Activated naive CD8-positive, alpha-beta T cell treated with anti-CD3 and anti-CD28 coated beads for 36 hours (primary cell): ENCODE measurements at regions not wholly inside any gene's neighbourhood (a gene's known extent, or its start where the extent isn't known, plus 50 kb on each side); places are given as distances from the start of the nearest gene placed in this dataset.
"Not testable (repeated sequence)": the region's sequence is repeated elsewhere in the genome, so short reads cannot be mapped to it uniquely, and the experiment has no call there.

Experiments
- DNase-seq: peaks from one replicate; pipeline ENCODE4 v3.0.0; 2021
- H3K27ac Mint-ChIP-seq: one replicate; pipeline ENCODE4 v1.8.0; 2022; ENCODE audit warnings: mild to moderate bottlenecking, moderate library complexity, mixed read lengths
- H3K27me3 Mint-ChIP-seq: one replicate; pipeline ENCODE4 v1.8.0; 2022; ENCODE audit warnings: mild to moderate bottlenecking, mixed read lengths
- H3K36me3 Mint-ChIP-seq: one replicate; pipeline ENCODE4 v1.8.0; 2021; ENCODE audit warnings: mild to moderate bottlenecking, mixed read lengths
- H3K4me1 Mint-ChIP-seq: one replicate; pipeline ENCODE4 v1.8.0; 2021; ENCODE audit warnings: mixed read lengths
- H3K4me3 Mint-ChIP-seq: one replicate; pipeline ENCODE4 v1.8.0; 2022; ENCODE audit warnings: mild to moderate bottlenecking, moderate library complexity, mixed read lengths
- H3K9me3 Mint-ChIP-seq: one replicate; pipeline ENCODE4 v1.8.0; 2022; ENCODE audit warnings: mixed read lengths

DNA sequence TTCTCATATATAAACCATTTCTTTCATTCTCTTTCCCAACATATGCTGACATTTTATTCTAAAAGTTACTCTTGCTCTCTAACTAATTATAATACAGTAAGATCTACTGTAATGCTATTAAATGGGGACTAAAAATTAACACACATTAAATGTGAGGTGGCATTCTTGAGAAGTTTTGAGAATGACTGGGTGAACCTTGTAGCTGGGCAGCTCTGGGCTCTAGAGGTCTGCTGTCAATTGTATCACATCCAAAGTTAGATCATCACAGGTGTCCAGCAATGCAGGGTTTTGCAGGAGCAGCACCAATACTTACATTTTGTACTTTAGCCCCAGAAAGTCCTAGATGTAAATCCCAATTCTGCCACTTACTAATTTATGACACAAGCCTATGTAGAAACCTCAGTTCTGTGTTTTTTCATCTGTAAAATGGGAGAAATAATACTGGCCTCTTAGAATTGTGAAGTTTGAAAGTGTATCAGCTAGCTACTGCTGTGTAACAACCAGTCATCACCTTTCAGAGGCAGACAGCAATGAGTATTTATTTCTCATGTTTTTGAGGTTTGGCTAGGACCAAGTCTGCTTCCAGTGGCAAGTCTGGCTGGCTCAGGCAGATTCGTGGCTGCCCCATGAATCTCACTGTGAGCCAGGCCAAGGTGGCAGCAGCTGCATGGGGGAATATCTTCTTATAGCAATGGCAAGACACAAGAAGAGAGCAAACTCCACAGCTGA lies 79.6 kb upstream of the EMX2 start:
- H3K4me3 Mint-ChIP-seq, result no peak overlapping the region
- no peaks in the 10 kb centered on the region for H3K36me3 Mint-ChIP-seq

DNA sequence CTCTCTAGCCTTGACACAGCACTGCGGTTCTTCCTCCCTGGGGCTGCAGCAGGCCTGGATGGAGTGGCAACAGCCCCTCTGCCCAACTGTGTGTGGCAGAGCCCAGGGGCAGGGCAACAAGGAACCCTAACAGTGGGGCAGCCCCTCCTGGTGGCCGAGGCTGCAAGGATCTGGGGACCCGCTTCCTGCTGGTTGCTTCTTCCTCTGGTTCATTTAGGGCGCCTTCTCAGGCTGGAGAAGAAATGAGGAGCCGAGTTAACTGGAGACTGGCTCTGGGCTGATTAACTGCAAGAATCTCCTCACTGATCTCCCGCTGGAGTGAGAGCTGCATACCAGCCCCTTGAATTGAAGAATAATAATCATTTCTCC lies 80.1 kb upstream of the EMX2 start:
- no peak overlapping the region for H3K27ac Mint-ChIP-seq

More for the DNA sequence above, 79.6 kb upstream of the EMX2 start:
- no peaks in the 10 kb centered on the region for H3K4me1 Mint-ChIP-seq
- DNase-seq, result no peak
- no peaks in the 10 kb centered on the region for H3K9me3 Mint-ChIP-seq
- no peaks in the 10 kb centered on the region for H3K27me3 Mint-ChIP-seq
- H3K27ac Mint-ChIP-seq, result no peak overlapping the region

DNA sequence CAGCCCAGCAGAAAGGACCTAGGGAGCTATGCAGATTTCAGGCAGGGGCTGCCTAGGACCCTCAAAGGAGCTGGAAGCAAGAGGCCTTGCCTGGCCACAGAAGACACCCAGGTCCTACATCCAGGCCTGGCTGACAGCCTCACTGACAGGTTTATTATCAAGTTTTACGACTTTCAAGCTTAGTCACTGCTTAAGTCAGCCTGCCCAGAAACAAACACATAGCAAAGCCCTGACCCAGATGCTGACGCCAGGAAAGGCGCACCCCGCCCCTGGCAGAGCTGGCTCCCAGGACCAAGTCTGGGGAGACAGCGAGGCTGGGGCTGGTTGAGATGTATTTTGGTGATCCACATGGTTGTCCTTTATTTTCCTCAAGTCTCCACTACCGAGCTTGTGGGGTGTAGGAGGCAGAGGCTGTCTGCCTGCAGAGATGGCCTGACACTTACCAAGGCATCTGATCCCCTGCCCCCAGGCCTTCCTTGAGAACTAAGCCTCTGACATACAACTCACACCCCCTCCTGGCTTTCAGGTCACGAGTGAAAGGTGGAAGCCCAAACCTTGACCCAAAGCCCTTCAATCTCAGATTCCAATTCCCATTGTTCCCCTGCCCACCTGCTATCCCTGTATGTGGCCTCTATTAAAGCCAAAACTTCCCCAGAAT lies 80.7 kb upstream of the EMX2 start:
- DNase-seq, result no peak
- Mint-ChIP-seq H3K4me3 (no peak overlapping the region), H3K4me1 (no peaks in the 10 kb centered on the region), H3K9me3 (no peaks in the 10 kb centered on the region), H3K36me3 (no peaks in the 10 kb centered on the region), H3K27me3 (peaks cover under 1% of the 10 kb centered on the region), H3K27ac (no peak overlapping the region)

More for the DNA sequence above, 80.1 kb upstream of the EMX2 start:
- no peaks in the 10 kb centered on the region for H3K4me1 Mint-ChIP-seq
- no peaks in the 10 kb centered on the region for H3K9me3 Mint-ChIP-seq
- no peak overlapping the region for H3K4me3 Mint-ChIP-seq
- H3K36me3 Mint-ChIP-seq, result no peaks in the 10 kb centered on the region
- DNase-seq, result no peak
- no peaks in the 10 kb centered on the region for H3K27me3 Mint-ChIP-seq

DNA sequence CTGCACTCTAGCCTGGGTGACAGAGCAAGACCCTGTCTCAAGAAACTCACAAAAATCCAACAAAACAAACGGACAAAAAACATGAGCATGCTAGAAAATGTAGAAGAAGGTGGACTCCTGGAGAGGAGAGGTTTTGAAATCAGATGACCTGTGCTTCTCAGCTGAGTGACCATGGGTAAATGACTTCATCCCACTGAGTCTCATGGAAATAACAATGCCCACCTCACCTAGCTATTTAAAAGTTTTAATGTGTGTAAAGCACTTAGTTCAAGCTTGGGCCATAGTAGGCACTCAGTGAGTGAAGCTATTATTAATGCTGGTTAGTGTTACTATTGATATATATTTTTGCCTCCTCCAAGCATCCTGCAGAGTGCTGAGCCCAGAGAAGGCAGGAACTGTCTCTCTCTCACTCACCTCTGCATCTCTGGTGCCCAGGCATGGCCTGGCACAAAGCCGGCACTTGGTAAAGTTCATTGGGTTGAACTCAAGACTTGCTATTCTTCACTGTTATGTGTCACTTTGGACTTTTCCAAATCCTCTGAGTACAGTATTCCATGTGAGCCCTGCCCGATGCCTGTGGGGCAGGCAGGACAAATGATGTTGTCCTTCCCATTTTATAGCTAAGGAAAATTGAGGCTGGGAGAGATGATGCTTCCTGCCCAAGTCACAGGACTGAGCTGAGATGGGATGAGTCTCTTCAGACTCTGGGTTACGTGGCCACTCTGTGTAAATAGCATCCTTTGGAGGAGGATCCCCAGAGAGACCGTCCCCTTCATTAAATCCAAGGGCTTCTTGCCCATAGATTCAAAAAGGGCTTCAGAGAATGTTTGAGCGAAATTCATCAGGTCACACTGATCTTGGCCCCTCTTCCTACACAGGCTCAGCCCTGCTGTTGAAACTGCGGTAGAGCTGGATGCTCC lies 81.4 kb upstream of the EMX2 start:
- H3K27ac Mint-ChIP-seq, result no peak overlapping the region
- H3K4me1 Mint-ChIP-seq, result no peaks in the 10 kb centered on the region

DNA sequence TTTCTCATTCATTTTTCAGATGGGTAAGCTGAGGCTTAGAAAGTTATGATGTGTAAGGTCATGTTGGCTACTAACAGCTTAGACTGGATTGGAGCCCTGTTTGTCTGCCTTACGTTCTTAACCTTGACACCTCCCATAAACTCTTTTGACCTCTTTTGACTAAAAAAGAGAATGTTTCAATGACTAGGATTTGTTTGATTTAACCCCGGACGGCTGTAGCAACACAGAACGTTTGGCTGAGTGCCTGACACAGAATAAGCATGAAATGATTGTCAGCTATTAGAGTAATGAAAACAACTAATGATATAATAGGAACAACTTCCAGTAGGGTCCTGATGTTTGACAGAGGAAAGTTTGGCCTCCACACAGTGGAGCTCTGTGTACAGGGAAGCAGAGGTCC lies 83.3 kb upstream of the PDZD8 start:
- H3K27ac Mint-ChIP-seq, result no peak overlapping the region
- no peaks in the 10 kb centered on the region for H3K4me1 Mint-ChIP-seq
- no peak overlapping the region for H3K4me3 Mint-ChIP-seq

More for the DNA sequence above, 81.4 kb upstream of the EMX2 start:
- Mint-ChIP-seq H3K36me3 (no peaks in the 10 kb centered on the region), H3K9me3 (no peaks in the 10 kb centered on the region), H3K4me3 (no peak overlapping the region), H3K27me3 (peaks cover 5% of the 10 kb centered on the region)
- DNase-seq, result no peak

DNA sequence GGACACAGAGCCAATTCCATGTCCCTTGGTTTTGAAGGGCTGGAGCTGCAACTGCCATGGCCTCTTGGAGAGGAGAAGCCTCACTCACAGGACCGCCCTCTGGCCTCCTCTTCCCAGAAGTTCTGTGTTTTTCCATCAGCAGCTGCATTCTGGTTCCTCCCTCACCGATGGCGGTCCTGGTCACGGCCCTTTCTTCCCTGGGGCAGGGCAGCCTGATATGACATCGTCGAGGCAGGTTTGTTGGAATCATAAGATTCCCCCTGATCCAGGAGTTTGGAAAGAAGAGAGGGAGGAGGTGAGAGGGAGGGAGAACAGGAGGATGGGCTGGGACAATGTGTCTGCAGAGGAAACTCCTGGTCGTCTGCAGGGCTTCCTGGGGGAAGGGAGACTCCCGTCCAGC lies 82.7 kb upstream of the PDZD8 start:
- H3K9me3 Mint-ChIP-seq, result peaks cover 3% of the 10 kb centered on the region
- no peak for DNase-seq
- peaks cover 16% of the 10 kb centered on the region for H3K27me3 Mint-ChIP-seq
- H3K36me3 Mint-ChIP-seq, result no peaks in the 10 kb centered on the region
- no peaks in the 10 kb centered on the region for H3K4me1 Mint-ChIP-seq
- no peak overlapping the region for H3K4me3 Mint-ChIP-seq
- no peak overlapping the region for H3K27ac Mint-ChIP-seq

More for the DNA sequence above, 83.3 kb upstream of the PDZD8 start:
- H3K27me3 Mint-ChIP-seq, result peaks cover 16% of the 10 kb centered on the region
- H3K36me3 Mint-ChIP-seq, result no peaks in the 10 kb centered on the region
- H3K9me3 Mint-ChIP-seq, result peaks cover 2% of the 10 kb centered on the region
- DNase-seq, result no peak

DNA sequence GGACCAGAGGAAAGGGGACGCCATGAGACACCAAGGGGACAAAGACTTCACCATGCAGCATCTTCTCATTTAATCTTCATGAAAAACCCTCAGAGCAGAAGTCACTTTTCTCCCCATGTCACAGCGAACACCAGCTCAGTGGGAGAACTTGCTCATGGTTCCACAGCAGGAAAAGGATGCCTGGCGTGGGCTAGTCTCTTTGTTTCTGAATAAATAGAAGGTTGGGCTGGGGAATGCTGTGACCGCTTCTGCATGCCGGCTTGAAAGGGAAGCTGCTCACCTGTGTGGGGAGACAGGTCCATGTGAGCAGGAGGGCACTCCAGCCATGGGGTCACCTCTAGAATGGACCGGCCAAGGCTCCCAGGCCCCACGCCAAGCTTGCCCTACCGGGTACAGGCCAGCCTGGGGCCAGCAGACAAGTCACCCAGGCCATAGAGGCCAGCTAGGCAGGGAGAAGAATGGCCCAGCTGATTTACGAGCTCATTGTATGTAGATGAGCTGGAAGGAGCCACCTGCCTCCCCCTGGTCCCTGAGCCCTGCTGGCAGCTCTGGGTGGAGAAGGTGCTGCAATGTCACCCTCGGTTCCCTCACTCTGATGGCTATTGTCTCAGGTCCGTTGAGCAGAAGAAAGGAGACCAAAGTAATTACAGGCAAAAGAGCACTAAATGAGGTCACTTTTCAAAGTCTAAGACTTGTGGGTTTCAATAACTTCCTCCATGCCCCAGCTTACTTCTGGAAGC lies 82.0 kb upstream of the PDZD8 start:
- Mint-ChIP-seq H3K27ac (no peak overlapping the region), H3K4me3 (no peak overlapping the region)

DNA sequence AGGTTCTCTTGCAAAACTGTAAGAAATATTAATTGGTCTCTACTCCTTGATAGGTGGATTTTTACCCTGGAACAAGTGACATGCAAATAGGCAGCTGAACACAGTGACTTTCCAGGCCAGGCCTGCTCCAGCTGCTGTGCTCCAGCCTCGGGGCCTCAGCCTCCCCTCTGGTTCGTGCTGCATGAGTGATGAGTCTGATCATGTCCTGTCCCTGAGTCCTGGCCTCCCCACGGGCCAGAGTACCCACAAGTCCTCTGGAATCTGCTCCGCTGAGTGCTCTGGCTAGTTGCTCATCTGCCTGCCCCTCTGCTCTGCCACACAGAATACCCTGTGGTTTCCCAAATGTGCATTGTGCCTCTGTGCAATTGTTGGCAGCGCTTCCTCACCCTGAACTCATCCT lies 80.1 kb upstream of the PDZD8 start:
- Mint-ChIP-seq H3K4me1 (no peaks in the 10 kb centered on the region), H3K36me3 (no peaks in the 10 kb centered on the region), H3K4me3 (no peak overlapping the region), H3K27ac (no peak overlapping the region), H3K27me3 (peaks cover 20% of the 10 kb centered on the region), H3K9me3 (peaks cover 3% of the 10 kb centered on the region)
- no peak for DNase-seq

More for the DNA sequence above, 82.0 kb upstream of the PDZD8 start:
- Mint-ChIP-seq H3K36me3 (no peaks in the 10 kb centered on the region), H3K27me3 (peaks cover 20% of the 10 kb centered on the region), H3K9me3 (peaks cover 3% of the 10 kb centered on the region), H3K4me1 (no peaks in the 10 kb centered on the region)
- no peak for DNase-seq

DNA sequence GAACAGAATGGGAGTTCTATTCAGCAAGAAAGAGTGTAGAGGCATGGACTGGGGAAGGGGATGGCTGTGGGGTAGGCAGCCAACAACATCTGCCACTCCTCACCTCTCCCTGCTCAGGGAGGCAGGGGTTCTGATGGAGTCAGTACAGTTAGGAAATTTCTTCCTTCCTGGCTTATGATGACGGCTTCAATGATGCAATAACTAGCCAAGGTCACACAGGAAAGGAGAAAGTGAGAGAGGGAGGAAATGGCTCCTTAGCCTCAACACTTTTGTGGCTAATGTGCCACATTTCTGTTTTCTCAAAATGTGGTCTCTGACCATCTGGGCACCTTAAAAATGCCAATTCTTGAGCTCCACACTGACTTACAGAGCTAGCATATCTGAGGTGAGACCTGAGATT lies 79.3 kb upstream of the PDZD8 start:
- DNase-seq, result no peak
- H3K27me3 Mint-ChIP-seq, result peaks cover 20% of the 10 kb centered on the region
- H3K4me1 Mint-ChIP-seq, result no peaks in the 10 kb centered on the region
- no peak overlapping the region for H3K27ac Mint-ChIP-seq
- H3K9me3 Mint-ChIP-seq, result peaks cover 3% of the 10 kb centered on the region
- no peaks in the 10 kb centered on the region for H3K36me3 Mint-ChIP-seq
- no peak overlapping the region for H3K4me3 Mint-ChIP-seq

DNA sequence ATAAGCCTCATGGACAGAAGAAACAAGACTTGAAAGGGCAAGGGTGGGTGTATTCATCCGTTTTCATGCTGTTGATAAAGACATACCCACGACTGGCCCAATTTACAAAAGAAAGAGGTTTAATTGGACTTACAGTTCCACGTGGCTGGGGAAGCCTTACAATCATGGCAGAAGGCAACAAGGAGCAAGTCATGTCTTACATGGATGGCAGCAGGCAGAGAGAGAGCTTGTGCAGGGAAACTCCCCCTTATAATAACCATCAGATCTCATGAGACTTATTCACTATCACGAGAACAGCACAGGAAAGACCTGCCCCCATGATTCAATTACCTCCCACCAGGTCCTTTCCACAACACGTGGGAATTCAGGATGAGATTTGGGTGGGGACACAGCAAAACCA lies 78.2 kb upstream of the PDZD8 start:
- not testable (repeated sequence) for H3K27ac Mint-ChIP-seq, H3K4me1 Mint-ChIP-seq, DNase-seq, H3K9me3 Mint-ChIP-seq, H3K36me3 Mint-ChIP-seq, H3K4me3 Mint-ChIP-seq
- peaks cover 20% of the 10 kb centered on the region for H3K27me3 Mint-ChIP-seq

DNA sequence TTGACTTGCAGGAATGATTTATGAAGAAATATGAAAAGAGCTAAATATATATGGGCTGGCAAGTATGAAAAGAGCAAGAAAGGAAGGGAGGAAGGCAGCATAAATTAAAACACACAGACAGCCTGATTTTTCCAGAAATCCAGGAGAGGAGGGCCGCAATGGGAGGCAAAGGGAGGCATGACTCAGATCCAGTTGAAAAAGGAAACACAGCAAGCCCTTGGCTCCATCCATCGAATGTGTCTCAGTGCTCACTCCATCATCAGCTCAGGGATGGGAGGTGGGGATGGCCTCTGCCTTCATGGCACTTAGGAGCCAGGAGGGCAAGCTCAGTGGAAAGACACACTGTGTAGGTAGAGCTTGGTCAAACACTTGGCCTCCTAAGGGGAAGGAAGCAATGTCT lies 75.7 kb upstream of the PDZD8 start:
- H3K36me3 Mint-ChIP-seq, result no peaks in the 10 kb centered on the region
- DNase-seq, result no peak
- H3K4me1 Mint-ChIP-seq, result no peaks in the 10 kb centered on the region
- H3K27me3 Mint-ChIP-seq, result peaks cover 13% of the 10 kb centered on the region
- H3K27ac Mint-ChIP-seq, result no peak overlapping the region
- no peak overlapping the region for H3K4me3 Mint-ChIP-seq
- H3K9me3 Mint-ChIP-seq, result peaks cover 9% of the 10 kb centered on the region

DNA sequence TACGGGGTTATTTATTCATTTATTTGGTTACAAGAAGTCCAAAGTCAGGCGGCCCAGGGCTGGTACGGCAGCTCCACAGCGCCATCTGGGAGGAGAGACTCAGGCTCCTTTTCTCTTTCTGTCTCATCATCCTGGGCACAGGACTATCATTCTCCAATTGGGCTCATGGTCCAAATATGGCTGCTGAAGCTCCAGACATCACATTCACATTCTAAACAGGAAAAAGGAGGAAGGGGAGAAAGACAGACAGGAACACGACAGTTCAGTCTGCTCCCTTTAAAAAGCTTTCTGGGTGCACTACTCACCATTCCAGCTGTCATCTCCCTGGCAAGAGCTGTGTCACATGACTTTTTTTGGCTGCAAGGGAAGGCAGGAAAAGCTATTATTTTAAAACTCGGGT lies 74.4 kb upstream of the PDZD8 start:
- Mint-ChIP-seq H3K27ac (no peak overlapping the region), H3K4me1 (no peaks in the 10 kb centered on the region), H3K9me3 (peaks cover 18% of the 10 kb centered on the region), H3K4me3 (no peak overlapping the region), H3K27me3 (peaks cover 3% of the 10 kb centered on the region), H3K36me3 (no peaks in the 10 kb centered on the region)
- no peak for DNase-seq

DNA sequence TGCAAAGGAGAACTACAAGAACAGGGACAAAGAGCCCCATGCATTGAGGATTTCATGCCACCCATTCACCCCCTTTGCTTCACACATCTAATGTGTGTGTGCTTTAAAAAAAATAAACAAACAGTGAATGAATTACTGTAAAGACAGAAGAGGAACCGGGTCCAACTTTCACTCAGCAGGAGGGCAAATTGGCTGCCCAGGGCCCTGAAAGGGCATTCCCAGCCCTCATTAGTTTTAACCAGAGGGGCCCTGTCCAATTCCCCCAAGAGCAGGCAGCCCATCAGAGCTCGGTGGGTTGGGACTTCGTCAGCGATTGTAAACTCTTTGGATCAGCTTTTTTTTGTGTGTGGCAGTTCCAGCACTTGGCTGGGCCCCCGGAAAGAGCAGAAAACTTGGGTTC lies 73.6 kb upstream of the PDZD8 start:
- Mint-ChIP-seq H3K36me3 (no peaks in the 10 kb centered on the region), H3K4me3 (no peak overlapping the region), H3K27ac (no peak overlapping the region), H3K27me3 (peaks cover 3% of the 10 kb centered on the region), H3K4me1 (no peaks in the 10 kb centered on the region), H3K9me3 (peaks cover 18% of the 10 kb centered on the region)
- DNase-seq, result no peak

DNA sequence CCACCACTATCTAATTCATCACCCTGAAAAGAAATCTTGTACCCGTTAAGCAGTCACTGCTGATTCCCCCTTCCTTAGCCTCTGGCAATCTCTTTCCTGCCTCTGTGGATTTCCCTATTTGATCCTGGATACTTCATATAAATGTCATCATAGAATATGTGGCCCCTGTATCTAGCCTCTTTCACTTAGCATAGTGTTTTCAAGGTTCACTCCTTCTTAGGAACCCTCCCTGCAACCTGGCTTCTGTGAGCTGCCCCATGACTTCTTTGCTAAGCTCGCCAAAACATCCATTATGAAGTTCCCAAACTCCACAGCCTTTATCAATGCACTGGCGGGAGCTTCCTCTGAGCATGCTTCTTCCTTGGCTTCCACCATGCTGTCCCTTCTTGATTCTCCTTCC lies 70.8 kb upstream of the PDZD8 start:
- no peak for DNase-seq
- H3K27ac Mint-ChIP-seq, result no peak overlapping the region
- peaks cover 3% of the 10 kb centered on the region for H3K4me1 Mint-ChIP-seq
- peaks cover 22% of the 10 kb centered on the region for H3K27me3 Mint-ChIP-seq
- peaks cover 17% of the 10 kb centered on the region for H3K9me3 Mint-ChIP-seq
- no peak overlapping the region for H3K4me3 Mint-ChIP-seq
- no peaks in the 10 kb centered on the region for H3K36me3 Mint-ChIP-seq
